Heart left ventricle (tissue), 13 donors: ENCODE measurements at regions not wholly inside any gene's neighbourhood (a gene's known extent, or its start where the extent isn't known, plus 50 kb on each side); places are given as distances from the start of the nearest gene placed in this dataset.
"Not testable (repeated sequence)": the region's sequence is repeated elsewhere in the genome, so short reads cannot be mapped to it uniquely, and the experiment has no call there.

Source experiments
- CTCF ChIP-seq, 12 donors: fragments of 200-600 bp; sonication (generic) in 4 of 12; IDR thresholded peaks; one replicate each; pipeline versions ENCODE4 v1.5.0 to v1.8.0; 2018 to 2022; ENCODE audit warnings: antibody characterized with exemption in 12 of 12, mild to moderate bottlenecking in 5 of 12
- POLR2A ChIP-seq, 2 donors: fragments of 450-650 bp; IDR thresholded peaks; one replicate each; pipeline ENCODE4 v1.6.1; 2017; ENCODE audit warnings: antibody characterized with exemption in 2 of 2, mild to moderate bottlenecking in 2 of 2, moderate library complexity in 2 of 2
- donor health status: ischemic (EF 13 %, LVEDD 7.1; RV severe dilation, severe dysfunction).
- donor health status: DM: no; HTN: yes; CAD: no.
- donor health status: DM: no; HTN: no; CAD: no.
- donor health status: ischemic (EF 25% LVEDD 6.9; RV normal size, moderate dysfunction).
- donor health status: ischemic (EF 25% LVEDD 5.7; RV mildly dilated, moderate dysfunction).
- donor health status: ischemic (EF 35%, LVEDD 5.7; RV mildly dilated, moderate dysfunction).
- donor health status: nonischemic (EF 11% LVEDD 7.7; RV severe dilation, severe dysfunction).
- donor health status: DM: yes; HTN: yes; CAD: no.
- donor health status: PGD.
- donor health status: ischemic (EF 29% LVEDD 5.4; RV normal size, mild dysfunction).
- donor health status: nonischemic (EF 23%, LVEDD 6.1; RV moderate dilation, normal function).

- not testable (repeated sequence) for TF ChIP-seq CTCF, POLR2A (IDR thresholded peaks at IDR 0.05)
Observed at GRCh38 chr1:54469444-54469843, 63.2 kb upstream of the SSBP3 start.
